GM10248 (cell line): ENCODE measurements at regions not wholly inside any gene's neighbourhood (a gene's known extent, or its start where the extent isn't known, plus 50 kb on each side); places are given as distances from the start of the nearest gene placed in this dataset.
"Not testable (repeated sequence)": the region's sequence is repeated elsewhere in the genome, so short reads cannot be mapped to it uniquely, and the experiment has no call there.

Experiments
- CTCF ChIA-PET: fragments of 300-600 bp; sonication (Branson Sonifier 250); formaldehyde crosslinking; extraction: SDS; loops from one replicate; lab custom pipeline; 2021; ENCODE audit warnings: antibody characterized with exemption; lab: Yijun Ruan, JAX
- POLR2A ChIA-PET: fragments of 350-650 bp; sonication (Branson Sonifier 250); formaldehyde crosslinking; extraction: SDS; loops from one replicate; lab custom pipeline; 2020; ENCODE audit warnings: antibody characterized with exemption; lab: Yijun Ruan, JAX
- DNase-seq: peaks from one replicate; pipeline ENCODE4 v3.0.0; 2012; ENCODE audit errors: extremely low spot score
- CTCF ChIP-seq: IDR thresholded peaks from 2 replicates; pipeline ENCODE4 v1.5.1; 2012; ENCODE audit warnings: mild to moderate bottlenecking, low read depth; ENCODE audit errors: extremely low read depth, missing control alignments, control extremely low read depth

- TF ChIP-seq CTCF: no peak
- CTCF ChIA-PET: interaction anchor here (0.8 to 1.9 kb wide), 2 partner anchors 16 to 36 kb away, joined by 3 to 4 read pairs; no protein-coding TSS in a partner anchor
- DNase-seq: no peak
- POLR2A ChIA-PET: no interaction called here
Measured at GRCh38 chr5:127170918-127171600, 97.8 kb upstream of the C5orf63 start.

GRCh38 chr5:127176769-127177168, 103.5 kb upstream of the C5orf63 start:
- ChIA-PET CTCF (interaction anchor here (1.2 kb wide), 1 partner anchor 18 kb away, joined by 3 read pairs; no protein-coding TSS in a partner anchor), POLR2A (no interaction called here)
- DNase-seq: no peak
- TF ChIP-seq CTCF: no peak

DNA sequence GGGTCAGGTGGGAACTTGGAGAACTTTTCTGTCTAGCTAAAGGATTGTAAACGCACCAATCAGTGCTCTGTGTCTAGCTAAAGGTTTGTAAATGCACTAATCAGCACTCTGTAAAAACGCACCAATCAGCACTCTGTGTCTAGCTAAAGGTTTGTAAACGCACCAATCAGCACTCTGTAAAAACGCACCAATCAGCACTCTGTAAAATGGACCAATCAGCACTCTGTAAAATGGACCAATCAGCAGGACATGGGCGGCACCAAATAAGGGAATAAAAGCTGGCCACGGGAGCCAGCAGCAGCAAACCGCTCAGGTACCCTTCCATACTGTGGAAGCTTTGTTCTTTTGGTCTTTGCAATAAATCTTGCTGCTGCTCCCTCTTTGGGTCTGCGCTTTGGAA, 108.0 kb upstream of the MEGF10 start:
- POLR2A ChIA-PET, DNase-seq: not testable (repeated sequence)
- CTCF ChIA-PET: interaction anchor here (1.2 kb wide), 1 partner anchor 9 kb away, joined by 3 read pairs; no protein-coding TSS in a partner anchor

DNA sequence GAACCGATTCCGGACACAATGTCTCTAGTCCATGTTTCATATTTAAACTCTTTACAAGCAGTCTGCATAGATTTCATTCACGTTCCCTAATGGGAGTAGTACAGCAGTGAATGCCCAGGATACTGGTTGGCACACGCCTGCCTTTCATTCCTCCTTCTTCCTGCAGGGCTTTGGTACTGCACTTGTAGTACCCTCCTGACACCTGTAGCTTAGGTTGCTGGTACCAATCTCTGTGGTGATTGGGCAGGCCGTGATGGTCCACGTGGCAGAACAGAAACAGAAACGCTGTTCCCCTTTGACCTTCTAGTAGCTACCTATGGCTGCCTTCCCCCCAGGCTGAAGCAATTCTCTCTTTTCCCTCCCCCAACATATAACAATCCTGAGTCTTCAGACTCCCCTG, 107.3 kb upstream of the MEGF10 start:
- ChIA-PET POLR2A (no interaction called here), CTCF (interaction anchor here (1.2 kb wide), 1 partner anchor 9 kb away, joined by 3 read pairs; no protein-coding TSS in a partner anchor)
- TF ChIP-seq CTCF: no peak
- no peak for DNase-seq

DNA sequence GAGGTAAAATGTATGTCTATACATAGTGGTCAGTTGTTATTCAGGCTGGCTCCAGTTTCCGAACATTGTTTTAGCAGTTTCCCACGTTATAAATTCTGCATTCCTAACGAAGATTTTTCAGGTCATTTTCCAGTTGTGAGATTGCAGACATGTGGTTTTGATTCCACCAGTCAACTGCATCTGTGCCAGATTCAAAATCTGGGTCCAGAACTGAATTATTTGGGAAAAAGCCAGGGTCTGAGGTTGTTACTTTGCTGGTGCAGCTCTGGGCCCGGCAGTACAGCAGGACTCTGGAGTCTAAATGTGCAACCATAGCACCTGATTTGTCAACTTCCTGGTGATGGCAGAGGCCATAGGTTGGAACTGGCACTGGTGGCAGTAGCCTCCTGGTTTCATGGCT, 105.7 kb upstream of the MEGF10 start:
- no peak for TF ChIP-seq CTCF
- POLR2A ChIA-PET: no interaction called here

GRCh38 chr5:127186657-127187056, 103.9 kb upstream of the MEGF10 start:
- DNase-seq: no peak
- ChIA-PET POLR2A (no interaction called here), CTCF (interaction anchor here (1.0 to 1.5 kb wide), 3 partner anchors 13 to 25 kb away, joined by 3 to 5 read pairs (median 4); no protein-coding TSS in a partner anchor)
- no peak for TF ChIP-seq CTCF

More for the DNA sequence above, 105.7 kb upstream of the MEGF10 start:
- CTCF ChIA-PET: interaction anchor here (1.1 kb wide), 1 partner anchor 10 kb away, joined by 4 read pairs; no protein-coding TSS in a partner anchor
- DNase-seq: no peak

DNA sequence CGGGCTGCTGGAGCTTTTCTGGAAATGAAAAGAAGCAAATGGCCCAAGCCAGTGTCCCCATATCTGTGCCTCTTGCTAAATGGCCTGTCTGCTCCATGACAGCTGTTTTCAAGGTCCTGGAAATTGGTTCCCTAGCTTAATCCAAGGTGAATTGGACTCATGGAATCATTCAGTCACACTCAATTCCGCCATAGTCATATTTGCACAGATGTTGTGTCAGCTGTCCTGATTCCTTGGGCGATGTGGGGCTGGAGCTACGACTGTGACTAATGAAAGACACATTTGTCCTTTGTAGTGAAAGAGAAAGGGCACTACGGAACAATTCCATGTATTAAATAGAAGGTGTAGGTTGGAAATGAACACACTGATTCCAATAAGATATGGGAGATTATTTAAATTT, 102.9 kb upstream of the MEGF10 start:
- no peak for TF ChIP-seq CTCF
- CTCF ChIA-PET: interaction anchor here (0.7 to 1.5 kb wide), 4 partner anchors 12 to 24 kb away, joined by 3 to 5 read pairs (median 4); no protein-coding TSS in a partner anchor
- POLR2A ChIA-PET: no interaction called here
- no peak for DNase-seq
